HG03442 (cell line): ENCODE measurements at regions not wholly inside any gene's neighbourhood (a gene's known extent, or its start where the extent isn't known, plus 50 kb on each side); places are given as distances from the start of the nearest gene placed in this dataset.
"Not testable (repeated sequence)": the region's sequence is repeated elsewhere in the genome, so short reads cannot be mapped to it uniquely, and the experiment has no call there.

Experiments
- ATAC-seq: cut with Tn5 transposase; IDR thresholded peaks from one replicate; pipeline ENCODE4 v1.9.1; 2021; ENCODE audit warnings: mild to moderate bottlenecking, moderate library complexity; ENCODE audit not compliant: unreplicated experiment

DNA sequence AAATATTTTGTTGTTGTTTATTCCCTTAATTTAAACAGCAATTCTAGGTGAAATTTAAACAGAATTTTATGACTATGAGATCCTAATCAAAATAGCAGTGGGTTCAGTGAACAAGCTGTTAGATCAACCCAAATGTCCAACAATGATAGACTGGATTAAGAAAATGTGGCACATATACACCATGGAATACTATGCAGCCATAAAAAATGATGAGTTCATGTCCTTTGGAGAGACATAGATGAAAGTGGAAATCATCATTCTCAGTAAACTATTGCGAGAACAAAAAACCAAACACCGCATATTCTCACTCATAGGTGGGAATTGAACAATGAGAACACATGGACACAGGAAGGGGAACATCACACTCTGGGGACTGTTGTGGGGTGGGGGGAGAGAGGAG is 407.3 kb upstream of the ADAMTSL1 start:
- not testable (repeated sequence) for ATAC-seq

DNA sequence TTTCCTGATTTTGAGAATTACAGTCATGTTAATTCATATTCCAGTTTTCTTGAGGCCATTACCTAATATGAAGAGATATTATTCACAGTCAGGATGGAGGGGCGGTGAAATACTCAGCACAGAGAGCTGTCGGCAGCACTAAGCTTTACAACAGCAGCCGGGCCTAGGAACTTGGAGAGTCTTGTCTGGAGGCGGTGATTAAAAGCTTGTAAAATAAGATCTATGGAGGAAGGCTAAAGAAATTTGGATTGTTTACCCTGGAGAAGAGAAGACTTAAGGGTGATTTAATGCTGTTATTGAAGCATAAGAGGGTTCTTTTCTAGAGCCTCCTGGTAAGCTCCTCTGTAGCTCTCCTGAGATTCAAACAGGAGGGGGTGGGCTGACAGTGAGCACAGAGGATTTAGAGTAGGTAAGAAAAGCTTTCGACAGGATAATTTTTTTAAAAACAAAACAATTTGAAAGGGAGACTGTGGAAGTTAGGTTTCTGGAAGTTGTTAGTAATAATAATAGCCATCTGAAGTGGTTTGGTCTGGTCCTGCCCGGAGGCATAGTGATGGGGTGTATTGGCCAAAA is 406.3 kb upstream of the ADAMTSL1 start:
- ATAC-seq = no peak

DNA sequence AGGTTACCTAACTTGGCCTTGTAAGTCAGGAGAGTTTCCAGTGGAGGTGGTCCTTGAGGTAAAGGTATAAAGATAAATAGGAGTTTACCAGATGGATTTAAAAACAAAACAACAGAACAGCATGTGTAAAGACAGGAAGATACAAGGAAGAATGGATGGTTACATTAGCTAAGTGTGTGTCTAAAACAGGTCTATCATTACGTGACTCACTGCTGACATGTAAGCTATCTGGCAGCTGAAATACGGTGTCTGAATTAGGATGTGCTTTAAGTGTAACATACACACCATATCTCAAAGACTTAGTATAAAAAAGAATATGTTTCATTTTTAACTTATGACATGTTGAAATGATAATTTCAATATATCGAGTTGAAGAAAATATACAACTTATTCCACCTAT is 405.1 kb upstream of the ADAMTSL1 start:
- no peak for ATAC-seq

DNA sequence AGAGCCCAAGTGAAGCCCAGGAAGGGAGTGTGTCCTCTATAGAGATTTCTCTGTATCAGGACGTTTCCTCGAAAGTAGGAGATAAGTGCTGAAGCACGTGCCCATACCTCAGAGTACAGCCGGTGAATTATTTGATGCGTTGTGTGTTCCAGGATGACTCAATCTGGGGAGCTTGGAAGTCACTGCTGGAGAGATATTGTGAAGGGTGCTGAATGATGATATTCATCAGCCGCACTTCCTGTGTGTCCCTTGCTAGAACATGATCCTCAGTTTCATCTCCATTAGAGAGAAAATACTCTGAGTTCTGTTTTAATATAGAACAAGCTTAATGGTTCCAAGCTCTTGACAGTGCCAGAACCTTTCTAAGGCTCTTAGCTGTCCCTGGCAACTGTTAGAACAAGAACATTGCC is 402.3 kb upstream of the ADAMTSL1 start:
- ATAC-seq = no peak

DNA sequence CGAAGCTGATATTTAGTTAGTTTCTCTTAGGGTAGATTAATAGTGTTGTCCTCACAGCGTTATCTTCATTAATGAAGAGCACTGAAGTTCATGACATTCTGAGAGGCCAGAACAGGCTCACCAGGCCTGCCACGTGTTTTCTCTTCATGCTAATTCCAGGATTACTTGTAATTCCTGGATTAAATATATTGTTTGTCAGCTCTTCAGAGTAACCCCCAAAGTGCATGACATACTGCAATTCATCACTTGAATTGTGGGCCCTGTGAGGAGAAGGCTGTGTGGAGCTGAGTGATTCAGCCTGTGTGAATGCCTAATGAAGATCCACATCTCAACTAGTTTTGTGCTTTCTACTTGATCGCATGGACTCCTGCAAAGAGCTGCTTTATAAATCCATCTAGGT is 401.0 kb upstream of the ADAMTSL1 start:
- ATAC-seq = no peak

DNA sequence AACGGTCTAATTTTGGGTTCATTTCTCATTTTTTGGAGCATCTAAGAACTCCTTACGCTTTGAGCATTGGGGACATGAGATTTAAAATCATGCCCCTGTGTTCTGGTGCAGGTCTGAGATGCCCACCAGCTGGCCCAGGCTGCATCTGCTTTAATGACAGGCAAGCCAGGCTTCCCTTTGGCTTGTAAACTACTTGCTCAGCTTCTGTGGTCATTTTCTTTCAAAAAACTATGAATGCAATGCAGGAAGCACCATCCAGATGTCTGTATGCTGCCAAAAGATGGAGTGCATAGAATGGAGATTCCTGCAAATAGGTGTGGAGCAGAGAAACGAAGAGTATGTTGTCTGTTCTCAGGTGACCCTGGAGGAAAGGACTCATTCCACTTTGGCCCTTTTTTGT is 399.9 kb upstream of the ADAMTSL1 start:
- ATAC-seq = no peak

DNA sequence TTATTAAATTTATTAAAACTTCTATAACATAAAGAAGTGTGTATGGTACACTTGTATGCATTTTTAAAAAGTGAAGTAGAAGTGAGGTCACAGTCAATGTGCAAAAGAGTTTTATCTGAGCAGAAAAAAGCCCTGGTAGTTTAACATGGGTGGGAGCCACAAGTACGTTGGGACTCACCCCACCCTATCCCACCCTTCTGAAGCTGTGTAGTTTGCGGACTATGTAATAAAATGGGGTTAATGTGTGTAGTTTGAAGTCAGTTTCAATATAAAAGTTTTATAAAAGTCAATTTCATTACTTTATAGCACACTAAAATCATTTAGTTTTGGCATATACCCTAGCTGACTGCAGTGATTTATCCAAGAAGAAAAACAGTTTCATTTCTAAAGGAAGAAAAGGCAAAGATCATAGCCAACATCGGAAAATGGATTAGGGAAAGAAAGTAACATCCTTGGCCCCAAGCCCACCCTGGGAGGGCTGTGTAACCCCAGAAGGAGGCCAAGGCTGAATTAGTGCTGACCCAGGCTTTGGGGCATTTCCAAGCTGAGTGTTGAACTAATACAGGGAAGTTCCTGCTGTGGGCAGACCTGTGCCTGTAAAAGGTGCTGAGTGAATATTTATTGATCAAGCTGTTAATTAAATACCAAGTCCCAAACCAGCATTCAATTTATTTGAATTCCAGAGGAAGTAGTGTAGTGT is 398.6 kb upstream of the ADAMTSL1 start:
- ATAC-seq = no peak

DNA sequence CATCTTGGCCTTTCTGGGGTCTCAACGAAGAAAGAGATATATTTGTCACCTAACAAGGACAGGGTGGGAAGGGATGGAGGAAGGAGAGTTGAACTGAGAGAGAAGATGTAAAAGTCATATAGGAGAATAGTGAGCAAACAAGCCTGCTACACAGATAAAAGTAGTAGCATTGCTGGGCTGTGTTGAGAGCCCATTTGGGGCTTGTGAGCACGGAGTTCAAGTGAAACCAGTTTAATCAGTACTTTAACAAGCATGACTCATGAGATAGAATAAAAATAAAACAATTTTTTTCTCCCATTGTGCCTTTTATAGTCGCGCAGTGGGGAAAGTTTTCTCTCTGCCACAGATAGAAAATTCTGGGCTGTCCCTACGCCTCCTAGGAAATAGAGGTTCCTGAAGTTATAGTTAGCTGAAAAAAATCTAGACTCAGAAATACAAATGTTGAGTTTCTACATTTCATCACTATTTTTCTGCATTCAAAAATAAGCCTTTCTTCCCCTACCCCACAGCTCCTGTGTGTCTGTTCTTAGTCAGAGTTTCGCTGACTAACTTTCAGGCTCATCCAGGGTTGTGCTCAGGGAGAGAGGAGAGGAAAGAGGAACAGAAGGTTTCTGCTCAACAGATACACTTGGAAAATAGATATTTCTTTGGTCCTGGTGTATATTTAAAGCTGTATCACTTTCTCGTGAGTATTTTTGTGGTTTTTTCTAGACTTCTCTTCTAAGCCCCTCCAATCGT is 395.8 kb upstream of the ADAMTSL1 start:
- no peak for ATAC-seq

DNA sequence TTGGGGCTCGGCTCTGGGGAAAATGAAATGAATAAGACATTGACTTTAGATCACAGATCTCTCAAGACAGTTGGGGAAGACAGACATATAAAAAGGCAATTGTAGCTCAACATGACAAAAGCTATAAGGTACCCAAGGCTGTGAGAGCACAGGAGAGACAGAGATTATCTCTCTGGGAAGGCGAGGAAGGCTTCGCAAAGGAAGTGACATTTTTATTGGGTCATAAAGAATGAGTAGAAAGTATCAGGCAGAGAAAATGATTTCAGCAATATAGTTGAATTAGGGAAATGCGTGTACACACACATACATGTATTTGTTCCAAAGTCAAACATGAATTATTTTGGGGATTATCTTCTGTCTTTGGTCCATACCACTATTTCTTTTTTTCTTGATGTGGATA is 381.8 kb upstream of the ADAMTSL1 start:
- ATAC-seq = no peak

DNA sequence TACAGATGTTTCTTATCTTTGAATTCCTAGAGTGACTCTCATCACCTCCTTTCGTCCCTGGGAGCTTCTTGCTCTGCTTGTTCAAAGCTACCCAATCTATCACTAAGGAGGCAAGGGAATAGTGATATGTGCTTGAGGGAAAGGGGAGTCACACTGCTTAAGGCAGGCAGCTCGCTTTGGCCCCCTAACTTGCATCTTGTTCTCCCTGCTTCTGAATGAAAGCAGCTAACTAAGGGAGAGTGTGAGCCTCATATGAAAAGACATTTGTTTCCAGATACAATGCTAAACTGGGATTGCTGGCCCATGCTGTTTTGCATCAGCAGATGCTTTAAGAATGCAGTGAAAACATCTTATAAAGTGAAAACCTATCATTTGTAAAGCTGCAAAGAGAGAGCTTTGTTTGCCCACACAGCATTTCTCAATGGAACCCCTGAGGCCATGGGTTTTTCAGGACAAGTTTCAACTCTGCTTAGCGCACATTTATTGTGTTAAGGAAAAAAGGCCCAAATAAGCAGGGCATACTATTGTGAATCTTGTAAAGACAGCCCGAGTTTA is 367.9 kb upstream of the ADAMTSL1 start:
- no peak for ATAC-seq

DNA sequence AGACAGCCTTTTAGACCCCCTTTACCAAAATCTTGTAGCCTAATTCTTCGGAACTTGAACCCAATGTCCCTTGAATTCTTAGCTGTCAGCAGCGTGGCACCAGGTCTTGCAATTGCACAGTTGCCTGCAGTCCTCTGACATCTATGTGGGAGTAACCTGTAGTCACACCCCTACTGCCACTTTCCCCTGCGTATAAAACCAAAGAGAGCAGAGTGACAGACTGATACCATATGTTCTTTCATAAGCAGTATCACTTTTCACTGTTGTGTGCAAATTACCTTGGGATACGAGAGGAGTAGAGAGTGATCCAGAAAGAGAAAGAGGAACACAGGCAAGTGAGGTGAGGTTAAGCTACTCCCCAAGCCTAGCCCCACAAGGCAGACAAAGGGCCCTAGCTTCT is 364.3 kb upstream of the ADAMTSL1 start:
- ATAC-seq = no peak

DNA sequence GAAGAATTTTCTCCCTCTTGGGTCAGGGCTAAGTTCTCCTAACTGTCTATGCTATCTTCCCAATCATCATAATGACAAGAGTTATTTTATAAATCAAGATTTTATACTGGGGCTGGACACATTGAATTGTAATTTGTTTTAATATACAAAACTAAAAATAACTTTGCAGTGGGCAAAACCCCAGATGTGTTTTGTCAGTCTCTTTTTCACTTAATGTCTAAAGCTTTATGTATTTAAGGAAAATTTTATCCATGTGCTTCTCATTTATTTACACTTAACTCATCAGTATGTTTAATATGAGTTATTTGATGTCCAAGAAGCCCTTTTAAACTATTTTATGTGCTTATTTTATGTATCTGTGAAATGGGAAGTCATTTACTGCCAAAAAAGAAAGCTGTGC is 362.8 kb upstream of the ADAMTSL1 start:
- ATAC-seq = no peak

DNA sequence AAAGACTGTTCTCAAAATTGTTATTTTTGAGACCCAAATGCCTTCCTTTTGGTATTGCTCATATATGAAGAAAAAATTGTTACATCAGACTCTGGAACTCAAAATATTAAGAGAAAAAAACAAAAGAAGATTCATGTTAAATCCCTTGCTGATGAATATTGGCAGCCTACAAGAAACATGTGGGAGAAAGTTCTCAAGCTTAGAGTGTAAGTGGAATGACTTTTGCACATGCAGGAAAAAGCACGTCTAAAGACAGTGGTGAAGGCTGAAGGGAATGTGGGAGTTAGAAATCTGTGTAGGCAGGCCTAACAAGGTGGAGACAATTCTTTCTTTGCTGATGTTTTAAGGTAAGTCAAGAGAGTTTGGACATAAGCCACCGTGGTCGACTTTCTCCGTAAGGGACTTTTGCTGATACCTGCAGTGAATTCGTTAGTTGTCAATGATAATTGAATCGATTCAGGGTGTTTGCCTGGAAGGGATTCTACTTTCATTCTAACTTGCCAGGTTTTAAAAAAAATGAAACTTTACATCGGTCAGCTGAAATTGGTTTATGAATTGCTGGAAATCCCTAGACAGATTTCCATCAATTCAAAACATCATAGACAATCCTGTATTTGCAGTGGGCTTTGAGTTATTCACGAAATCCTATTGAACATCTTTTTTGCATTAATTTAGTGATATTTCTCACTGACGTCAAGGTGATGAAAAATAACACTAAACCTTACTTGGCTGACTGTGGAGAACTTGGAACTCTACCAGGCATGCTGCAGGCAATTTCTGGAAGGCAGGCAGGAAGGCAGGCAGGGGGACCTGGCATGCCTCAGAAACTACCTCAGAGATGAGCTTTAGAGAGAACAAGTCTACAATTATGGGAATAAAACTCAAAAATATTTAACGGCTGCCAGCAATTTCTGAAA is 359.1 kb upstream of the ADAMTSL1 start:
- ATAC-seq = no peak

DNA sequence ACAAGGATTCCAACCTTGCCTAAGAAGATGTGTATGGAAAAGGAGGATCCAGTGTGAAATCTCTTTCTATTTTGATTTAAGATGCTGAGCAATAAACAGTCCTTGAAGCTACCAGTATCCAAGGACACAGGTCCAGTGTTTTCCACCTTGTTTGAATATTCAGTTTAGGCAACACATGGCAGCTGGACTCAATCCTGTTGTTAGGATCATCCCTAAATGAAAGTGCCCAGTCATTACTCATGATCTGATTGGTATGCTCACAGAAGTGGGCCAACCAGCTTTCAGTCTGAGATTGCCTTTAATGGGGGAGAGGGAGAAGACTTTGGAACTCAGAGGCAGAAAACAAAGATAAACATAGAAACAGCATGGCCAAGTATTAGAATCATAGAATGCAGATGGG is 355.7 kb upstream of the ADAMTSL1 start:
- no peak for ATAC-seq

DNA sequence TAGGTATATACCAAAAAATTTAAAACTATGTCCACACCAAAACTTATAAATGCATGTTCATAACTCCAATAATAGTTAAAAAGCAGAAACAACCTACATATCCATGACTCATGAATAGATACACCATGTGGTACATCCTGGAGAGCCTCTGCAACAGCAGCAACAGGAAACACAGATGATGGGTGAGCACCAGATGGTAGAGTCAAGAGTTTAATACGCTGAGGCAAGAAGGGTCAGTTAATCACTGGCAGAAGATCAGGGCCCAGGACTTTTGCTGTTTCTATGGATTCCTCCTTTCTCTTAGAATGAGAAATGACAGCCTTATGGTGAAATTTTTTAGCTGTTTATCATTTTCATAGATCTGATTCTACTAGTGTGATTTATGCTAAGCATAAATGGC is 351.8 kb upstream of the ADAMTSL1 start:
- no peak for ATAC-seq

DNA sequence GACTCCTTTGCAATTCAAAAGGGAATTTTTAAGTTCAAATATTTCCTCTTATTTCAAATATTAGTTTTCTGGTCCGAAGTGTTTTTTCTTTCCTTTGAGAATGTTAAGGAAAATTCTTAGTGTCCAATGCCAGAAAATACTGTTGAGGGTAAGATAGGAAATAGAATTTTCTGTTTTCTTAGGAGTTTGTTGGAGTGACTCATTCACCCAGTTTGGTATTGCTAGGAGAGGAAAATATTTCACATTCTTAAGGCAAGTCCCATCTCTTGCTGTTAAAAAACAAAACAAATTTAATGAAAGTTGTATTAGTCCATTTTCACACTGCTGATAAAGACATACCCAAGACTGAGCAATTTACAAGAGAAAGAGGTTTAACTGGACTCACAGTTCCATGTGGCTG is 349.2 kb upstream of the ADAMTSL1 start:
- no peak for ATAC-seq

DNA sequence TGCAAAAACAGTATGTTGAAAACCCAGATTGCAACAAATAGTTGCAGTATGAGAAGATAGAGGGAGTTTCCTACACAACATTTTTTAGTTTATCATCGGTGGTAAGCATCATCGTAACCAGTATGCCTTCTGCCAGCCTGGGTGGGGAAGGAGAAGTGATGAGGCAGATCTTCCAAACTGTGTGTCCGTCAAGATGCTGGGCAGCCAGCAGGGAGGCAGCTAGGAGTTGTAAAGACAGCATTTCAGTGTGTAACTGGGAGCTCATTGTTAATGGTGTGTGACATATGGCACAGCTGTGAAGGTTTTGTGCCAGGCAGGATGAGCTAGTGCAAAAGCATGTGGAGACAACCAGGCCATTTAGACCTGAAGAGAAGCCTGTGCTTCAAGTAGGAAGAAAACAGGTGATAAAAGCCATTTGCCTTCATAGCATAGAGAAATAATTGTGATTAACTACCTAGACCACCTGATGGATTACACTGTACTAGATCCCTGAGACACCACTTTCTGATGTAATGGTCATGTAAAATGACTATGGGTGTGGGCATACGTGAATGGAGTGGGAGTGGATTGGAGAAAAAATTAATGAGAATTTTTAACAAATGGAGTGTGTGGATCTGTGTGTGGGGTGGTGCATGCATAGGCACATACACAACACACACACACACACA is 347.0 kb upstream of the ADAMTSL1 start:
- ATAC-seq = no peak

DNA sequence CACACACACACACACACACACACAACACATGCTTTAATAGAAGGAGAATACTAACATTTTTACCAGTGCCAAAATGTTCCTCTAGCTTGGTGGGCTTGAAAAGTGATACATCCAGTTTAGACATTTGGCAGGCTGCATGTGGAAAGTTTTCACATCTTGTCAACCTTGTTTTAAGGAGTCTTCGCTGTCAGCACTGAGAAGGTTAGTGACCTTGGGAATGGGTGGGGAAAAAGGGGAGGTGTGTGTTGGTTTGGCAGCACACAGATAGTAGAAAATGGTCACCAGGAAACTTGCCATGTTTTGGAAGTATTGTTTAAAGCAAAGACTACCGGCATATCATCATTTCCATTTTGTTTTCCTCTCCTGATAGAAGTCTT is 346.5 kb upstream of the ADAMTSL1 start:
- ATAC-seq = no peak

DNA sequence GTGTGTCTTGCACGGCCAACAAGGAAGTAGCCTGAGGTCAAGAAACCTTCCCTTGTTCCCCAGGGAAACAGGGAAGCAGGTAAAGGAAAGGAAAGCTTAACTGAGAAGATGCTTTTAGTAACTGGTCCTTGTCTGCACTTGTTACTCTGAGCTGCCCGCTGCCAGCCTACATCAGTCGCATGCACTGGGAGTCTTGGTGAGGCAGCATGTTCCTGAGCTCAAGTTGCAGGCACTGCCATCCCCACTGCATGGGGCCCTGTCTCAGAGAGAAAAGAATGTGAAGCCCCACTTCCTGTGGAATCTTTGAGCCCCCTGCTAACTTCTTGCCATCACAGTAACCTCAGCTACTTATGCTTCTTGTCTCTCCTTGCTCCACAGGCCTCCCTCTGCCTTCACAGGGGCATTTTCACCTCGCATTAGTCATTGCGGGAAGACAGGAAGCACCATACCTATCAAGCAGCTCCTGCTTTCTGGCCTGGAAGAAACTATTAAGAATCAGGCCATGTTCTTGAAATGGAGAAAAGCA is 344.1 kb upstream of the ADAMTSL1 start:
- no peak for ATAC-seq

DNA sequence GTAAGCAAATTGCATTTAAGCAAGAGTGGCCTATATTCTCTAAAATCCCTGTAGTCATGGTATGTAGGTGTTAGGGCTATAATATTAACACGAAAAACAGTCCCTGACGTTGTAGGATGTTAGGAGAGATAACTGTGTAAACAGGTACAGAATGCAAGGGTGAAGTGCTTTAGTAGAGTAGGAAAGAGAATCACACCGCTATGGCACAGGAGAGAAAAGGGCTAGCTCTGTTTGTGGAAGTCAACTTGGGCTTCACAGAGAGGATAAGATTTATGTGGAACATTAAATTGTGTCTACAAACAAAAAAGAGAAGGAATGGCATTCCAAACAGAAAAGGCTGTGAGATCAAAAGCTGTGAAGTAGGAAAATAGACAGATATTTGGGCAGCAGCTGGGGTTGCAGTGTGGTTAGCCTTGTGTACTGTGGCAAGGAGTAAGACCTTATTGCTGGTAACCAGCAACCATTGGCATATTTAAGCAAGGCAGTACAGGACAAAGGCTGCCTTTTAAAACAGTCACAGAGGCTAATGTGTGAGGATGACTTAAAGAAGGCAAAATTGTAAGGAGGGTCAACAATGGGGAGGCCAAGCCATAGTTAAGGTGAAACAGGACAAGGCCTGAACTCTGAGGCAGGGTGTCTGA is 337.5 kb upstream of the ADAMTSL1 start:
- ATAC-seq = no peak
